ENCODE measurements at regions not wholly inside any gene's neighbourhood (a gene's known extent, or its start where the extent isn't known, plus 50 kb on each side); places are given as distances from the start of the nearest gene placed in this dataset.

GRCh38 chr6:84606860-84607259, 157.5 kb downstream of the TBX18 start (continued):
- TF ChIP-seq MAX (IDR thresholded peaks at IDR 0.05) (no peak), CTCF (IDR thresholded peaks at IDR 0.05; ENCODE audit: low read depth, low read length, missing input control) (no peak)

- Histone ChIP-seq H3K36me3 (ENCODE audit: control insufficient read depth in 4 of 4, insufficient read depth in 3 of 4, low read depth in 1 of 4, low read length in 3 of 4) (no peaks in the 10 kb centered on the region), H3K9ac (ENCODE audit: low read depth in 1 of 2, low read length in 2 of 2) (no peak overlapping the region), H3K4me3 (ENCODE audit: low read depth in 1 of 3, low read length in 3 of 3) (no peak overlapping the region), H3K27me3 (ENCODE audit: control insufficient read depth in 4 of 4, insufficient read depth in 4 of 4, low read length in 3 of 4) (no peaks in the 10 kb centered on the region), H3K27ac (ENCODE audit: low read depth in 1 of 2, low read length in 2 of 2) (no peak overlapping the region), H3K4me1 (ENCODE audit: control insufficient read depth in 4 of 4, insufficient read depth in 4 of 4, low read length in 3 of 4) (no peaks in the 10 kb centered on the region), H3K9me3 (ENCODE audit: control insufficient read depth in 4 of 4, low read length in 3 of 4) (no peaks in the 10 kb centered on the region)
- TF ChIP-seq YY1 (IDR thresholded peaks at IDR 0.05) = no peak
- TF ChIP-seq NR2F2 (IDR thresholded peaks at IDR 0.05) = no peak
- TF ChIP-seq ZBTB33 (IDR thresholded peaks at IDR 0.05) = no peak
- TF ChIP-seq EGR1 (IDR thresholded peaks at IDR 0.05; ENCODE audit: low read depth in 2 of 2) = no peak
- no peak for TF ChIP-seq FOXA1 (IDR thresholded peaks at IDR 0.05)
- TF ChIP-seq ATF3 (IDR thresholded peaks at IDR 0.05) = no peak
- no peak for TF ChIP-seq GABPA (IDR thresholded peaks at IDR 0.05 in 1 of 2, conservative IDR thresholded peaks at IDR 0.05 in 1 of 2)
- no peak for TF ChIP-seq FOXA2 (IDR thresholded peaks at IDR 0.05)
- no peak for TF ChIP-seq REST (IDR thresholded peaks at IDR 0.05)
- TF ChIP-seq RXRA (IDR thresholded peaks at IDR 0.05) = no peak
- no peak for TF ChIP-seq HNF4A (conservative IDR thresholded peaks at IDR 0.05)
- no peak for TF ChIP-seq MAX (IDR thresholded peaks at IDR 0.05)
- no peak for DNase-seq (ENCODE audit: low spot score)
- WGBS = 38% methylated on average over 1 of the region's 1 CpG
Observed at GRCh38 chr6:84605298-84605697, 159.1 kb downstream of the TBX18 start.

All from liver (tissue), 8 donors.